Esophagus squamous epithelium (tissue), 5 donors: ENCODE measurements at regions not wholly inside any gene's neighbourhood (a gene's known extent, or its start where the extent isn't known, plus 50 kb on each side); places are given as distances from the start of the nearest gene placed in this dataset.

Experiments
- DNase-seq: peaks from one replicate; lab custom pipeline; 2025; lab: John Stamatoyannopoulos, UW
- H3K27ac ChIP-seq, 4 donors: fragments of 200-600 bp; sonication (generic); one replicate each; pipeline ENCODE4 v1.5.1; 2016 to 2019; ENCODE audit warnings: mild to moderate bottlenecking in 1 of 4
- H3K27me3 ChIP-seq, 4 donors: fragments of 200-600 bp; sonication (generic); 1 replicate in 3 of 4; 2 replicates in 1 of 4; pipeline versions ENCODE4 v1.5.1 to v1.6.0; 2017 to 2021; ENCODE audit warnings: antibody characterized with exemption in 1 of 4
- H3K36me3 ChIP-seq, 3 donors: fragments of 200-600 bp; sonication (generic); one replicate each; pipeline ENCODE4 v1.5.1; 2016 to 2019
- H3K4me1 ChIP-seq, 3 donors: fragments of 200-600 bp; sonication (generic); one replicate each; pipeline ENCODE4 v1.5.1; 2017 to 2019
- H3K4me3 ChIP-seq, 4 donors: fragments of 200-600 bp; sonication (generic); 1 replicate in 3 of 4; 2 replicates in 1 of 4; pipeline ENCODE4 v1.5.1; 2016 to 2019; ENCODE audit warnings: mild to moderate bottlenecking in 2 of 4, moderate library complexity in 1 of 4
- H3K9me3 ChIP-seq, 3 donors: fragments of 200-600 bp; sonication (generic); one replicate each; pipeline ENCODE4 v1.5.1; 2016 to 2019
- CTCF ChIP-seq, 6 experiments: fragments of 450-650 bp in 4 of 6; fragments of 200-600 bp in 2 of 6; sonication (generic) in 2 of 6; IDR thresholded peaks; one replicate each; pipeline ENCODE4 v1.5.1; 2016 to 2019; ENCODE audit warnings: antibody characterized with exemption in 6 of 6, mild to moderate bottlenecking in 4 of 6, moderate library complexity in 4 of 6
- POLR2A ChIP-seq, 4 donors: fragments of 450-650 bp; IDR thresholded peaks; one replicate each; pipeline ENCODE4 v1.6.1; 2017; ENCODE audit warnings: antibody characterized with exemption in 4 of 4, mild to moderate bottlenecking in 4 of 4, moderate library complexity in 3 of 4
- WGBS, 2 donors: methylation state at CpG; one replicate each; pipeline ENCODE4 v1.1.5; 2018; 5-methylcytosine and 5-hydroxymethylcytosine counted together
- intact Hi-C: fragments of 100-400 bp; cut with DNase I; formaldehyde crosslinking; loops from one replicate; pipeline ENCODE4 v1.15.0; 2022
- donor health status: DM: yes; HTN: yes; CAD: no.

DNA sequence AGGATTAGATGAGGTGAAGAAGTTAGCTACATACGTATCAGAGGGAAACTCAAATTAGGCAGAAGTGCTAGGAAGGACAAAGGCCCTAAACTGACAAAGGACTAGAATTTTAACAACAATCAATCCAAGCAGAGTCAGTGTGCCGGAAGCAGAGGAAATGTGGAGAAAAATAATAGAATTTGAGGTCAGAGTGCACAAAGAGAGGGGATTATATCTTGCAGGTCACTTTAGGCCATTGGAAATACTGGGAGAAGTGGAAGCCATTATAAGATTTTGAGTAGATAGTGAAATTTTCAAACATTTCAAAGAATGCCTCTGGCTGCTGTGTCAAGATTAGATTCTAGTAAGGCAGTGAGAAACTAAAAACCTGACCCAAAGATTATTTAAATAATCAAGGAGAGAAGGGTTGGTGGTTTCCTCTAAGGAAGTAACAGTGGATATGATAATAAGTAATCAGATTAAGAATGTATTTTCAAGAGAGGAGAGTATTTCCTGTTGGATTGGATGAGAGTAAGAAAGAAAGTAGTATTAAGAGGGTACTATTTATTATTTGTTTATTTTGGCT lies 889.2 kb upstream of the NCAM2 start:
- no peak overlapping the region for H3K4me3 ChIP-seq
- no peak overlapping the region for H3K27ac ChIP-seq
- H3K4me1 ChIP-seq = no peaks in the 10 kb centered on the region
- no peak for DNase-seq
- no peaks in the 10 kb centered on the region for H3K36me3 ChIP-seq
- no peaks in the 10 kb centered on the region for H3K27me3 ChIP-seq
- WGBS, 2 donors = 56 to 78% methylated on average over 2 of the region's 2 CpGs
- intact Hi-C loops = no loop called here
- TF ChIP-seq CTCF (IDR thresholded peaks at IDR 0.05) (no peak), POLR2A (IDR thresholded peaks at IDR 0.05) (no peak)
- H3K9me3 ChIP-seq = no peaks in the 10 kb centered on the region

DNA sequence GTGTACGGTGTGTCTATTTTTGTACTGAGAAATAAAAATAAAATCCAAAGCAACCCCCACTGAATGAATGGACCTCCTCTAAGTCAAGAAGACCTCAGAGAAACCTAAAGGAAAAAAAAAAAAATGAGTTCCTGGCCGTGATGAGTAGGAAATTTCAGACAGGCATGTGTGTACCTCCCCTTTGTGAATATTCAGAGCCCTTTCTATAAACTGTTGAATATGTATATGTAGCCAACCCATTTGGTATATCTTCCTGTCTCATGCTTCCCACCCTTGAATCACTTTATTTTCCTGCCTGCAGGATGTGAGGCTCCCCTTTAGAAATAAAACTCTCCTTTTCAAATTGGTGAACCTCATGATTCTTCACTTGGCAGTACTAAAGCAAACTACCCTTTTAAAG lies 887.8 kb upstream of the NCAM2 start:
- Histone ChIP-seq H3K9me3 (no peaks in the 10 kb centered on the region), H3K4me3 (no peak overlapping the region), H3K27me3 (no peaks in the 10 kb centered on the region), H3K27ac (no peak overlapping the region), H3K4me1 (no peaks in the 10 kb centered on the region), H3K36me3 (no peaks in the 10 kb centered on the region)
- TF ChIP-seq POLR2A (IDR thresholded peaks at IDR 0.05) = no peak
- TF ChIP-seq CTCF (IDR thresholded peaks at IDR 0.05) = no peak
- WGBS, 2 donors = 44 to 59% methylated on average over 2 of the region's 2 CpGs
- DNase-seq = no peak
- intact Hi-C loops = no loop called here

- no peaks in the 10 kb centered on the region for H3K36me3 ChIP-seq
- H3K27me3 ChIP-seq = no peaks in the 10 kb centered on the region
- no peak overlapping the region for H3K27ac ChIP-seq
- H3K4me3 ChIP-seq = no peak overlapping the region
- peaks cover 0 to 24% (median 3%) of the 10 kb centered on the region in 3 donors for H3K9me3 ChIP-seq
- intact Hi-C loops = no loop called here
- H3K4me1 ChIP-seq = no peaks in the 10 kb centered on the region
- 50 to 100% methylated on average over 1 of the region's 1 CpG for WGBS, 2 donors
- no peak for DNase-seq
- no peak for TF ChIP-seq CTCF (IDR thresholded peaks at IDR 0.05)
- no peak for TF ChIP-seq POLR2A (IDR thresholded peaks at IDR 0.05)
Measured at GRCh38 chr21:20151741-20152140, 846.5 kb upstream of the NCAM2 start.

GRCh38 chr21:20163167-20163566 lies 835.0 kb upstream of the NCAM2 start:
- Histone ChIP-seq H3K27ac (no peak overlapping the region), H3K36me3 (no peaks in the 10 kb centered on the region), H3K4me1 (no peaks in the 10 kb centered on the region), H3K4me3 (no peak overlapping the region), H3K9me3 (no peaks in the 10 kb centered on the region), H3K27me3 (no peaks in the 10 kb centered on the region)
- TF ChIP-seq CTCF (IDR thresholded peaks at IDR 0.05) (no peak), POLR2A (IDR thresholded peaks at IDR 0.05) (no peak)
- intact Hi-C loops = no loop called here
- no peak for DNase-seq
- 51 to 55% methylated on average over 4 of the region's 4 CpGs for WGBS, 2 donors

DNA sequence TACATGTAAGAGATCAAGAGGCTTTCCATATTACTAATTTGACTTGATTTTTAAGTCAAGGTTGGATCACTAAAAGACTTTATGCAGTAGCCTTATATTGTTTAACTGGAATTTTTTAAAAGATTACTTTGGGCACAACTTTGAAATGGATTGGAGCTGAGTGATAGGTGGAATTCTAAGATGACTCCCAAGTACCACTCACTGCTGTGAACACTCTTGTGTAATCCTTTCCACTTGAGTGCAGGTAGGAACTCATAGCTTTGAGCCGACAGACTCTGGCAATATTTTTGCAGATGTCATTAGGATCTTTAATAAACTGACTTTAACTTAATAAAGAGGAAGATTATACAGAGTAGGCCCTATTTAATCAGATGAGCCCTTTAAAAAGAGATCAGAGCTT lies 831.1 kb upstream of the NCAM2 start:
- Histone ChIP-seq H3K36me3 (no peaks in the 10 kb centered on the region), H3K27ac (no peak overlapping the region), H3K27me3 (no peaks in the 10 kb centered on the region), H3K4me3 (no peak overlapping the region), H3K4me1 (no peaks in the 10 kb centered on the region), H3K9me3 (no peaks in the 10 kb centered on the region)
- 64 to 92% methylated on average over 1 of the region's 1 CpG for WGBS, 2 donors
- TF ChIP-seq POLR2A (IDR thresholded peaks at IDR 0.05) (no peak), CTCF (IDR thresholded peaks at IDR 0.05) (no peak)
- DNase-seq = no peak
- intact Hi-C loops = no loop called here
